HCT116 (cell line): ENCODE measurements at regions not wholly inside any gene's neighbourhood (a gene's known extent, or its start where the extent isn't known, plus 50 kb on each side); places are given as distances from the start of the nearest gene placed in this dataset.

Experiments used
- ATAC-seq: fragments of 200-7000 bp; cut with Tn5 transposase; 2 replicates; pipeline ENCODE4 v1.9.1; 2020; ENCODE audit warnings: mild to moderate bottlenecking, moderate library complexity
- BruUV-seq: library from RNA; stranded (reverse); fragments of 400-500 nt; replicated peaks from 2 replicates; lab custom pipeline; 2021; lab: Mats Ljungman, UMichigan
- CTCF ChIA-PET: fragments of 300-600 bp; sonication (Branson Sonifier 250); formaldehyde crosslinking; loops from one replicate; lab custom pipeline; 2021; ENCODE audit warnings: antibody characterized with exemption; lab: Charles Lee
- POLR2A ChIA-PET: fragments of 300-600, 350-600 bp; sonication (Branson Sonifier 250); formaldehyde crosslinking; loops from one replicate; lab custom pipeline; 2021; ENCODE audit warnings: antibody characterized with exemption; lab: Charles Lee
- RAD21 ChIA-PET, 2 experiments: fragments of 300-600 bp; sonication (Branson Sonifier 250); formaldehyde crosslinking; loops; one replicate each; lab custom pipeline; 2023; ENCODE audit warnings: low total read pairs in 2 of 2; ENCODE audit not compliant: uncharacterized antibody in 2 of 2, unreplicated experiment in 2 of 2, low non-redundant PET in 1 of 2; lab: Charles Lee
- DNase-seq: peaks from one replicate; pipeline ENCODE4 v3.0.0-alpha.2; 2010; ENCODE audit warnings: low read depth, low spot score
- H2AFZ ChIP-seq: fragments of 200-600 bp; shearing (Covaris generic), sonication (generic); 2 replicates; pipeline ENCODE4 v1.6.1; 2017; ENCODE audit warnings: low read depth, mixed run types, mixed read lengths, antibody characterized with exemption, low read length; ENCODE audit not compliant: poor library complexity, severe bottlenecking
- H3K27ac ChIP-seq: 2 replicates; pipeline ENCODE4 v1.5.1; 2012; ENCODE audit warnings: low read depth, low read length
- H3K27me3 ChIP-seq: fragments of 200-600 bp; sonication (generic); 2 replicates; pipeline ENCODE4 v1.6.1; 2016; ENCODE audit warnings: mixed run types, low read length, mixed read lengths; ENCODE audit not compliant: insufficient read depth
- H3K36me3 ChIP-seq, 2 experiments: fragments of 200-500 bp in 1 of 2; fragments of 200-600 bp in 1 of 2; sonication (Bioruptor generic) in 1 of 2; sonication (generic) in 1 of 2; 2 replicates each; pipeline versions ENCODE4 v1.5.1 to v1.6.1; 2014 to 2016; ENCODE audit warnings: low read length in 2 of 2, inconsistent platforms in 1 of 2, mixed read lengths in 1 of 2, mixed run types in 1 of 2; ENCODE audit not compliant: insufficient read depth in 2 of 2, control insufficient read depth in 1 of 2
- H3K4me1 ChIP-seq, 2 experiments: fragments of 200-600 bp in 1 of 2; sonication (generic) in 1 of 2; 2 replicates each; pipeline versions ENCODE4 v1.5.1 to v1.6.1; 2012 to 2017; ENCODE audit warnings: low read length in 2 of 2, inconsistent platforms in 1 of 2, mild to moderate bottlenecking in 1 of 2, mixed read lengths in 1 of 2, mixed run types in 1 of 2, moderate library complexity in 1 of 2; ENCODE audit not compliant: insufficient read depth in 2 of 2, control insufficient read depth in 1 of 2
- H3K4me2 ChIP-seq: fragments of 200-600 bp; sonication (generic); 2 replicates; pipeline ENCODE4 v1.6.1; 2017; ENCODE audit warnings: mixed run types, low read length, mixed read lengths
- H3K4me3 ChIP-seq, 2 experiments: fragments of 200-600 bp in 1 of 2; sonication (generic) in 1 of 2; replicated peaks in 1 of 2; 2 replicates each; pipeline ENCODE4 v1.5.1; 2011 to 2016; ENCODE audit warnings: low read length in 2 of 2, control low read depth in 1 of 2, low read depth in 1 of 2, mild to moderate bottlenecking in 1 of 2, mixed read lengths in 1 of 2, mixed run types in 1 of 2
- H3K79me2 ChIP-seq: fragments of 200-600 bp; sonication (generic); 2 replicates; pipeline ENCODE4 v1.6.1; 2017; ENCODE audit warnings: mild to moderate bottlenecking, mixed run types, low read length, moderate library complexity, mixed read lengths; ENCODE audit not compliant: insufficient read depth
- H3K9ac ChIP-seq: fragments of 200-600 bp; sonication (generic); 2 replicates; pipeline ENCODE4 v1.6.1; 2016; ENCODE audit warnings: low read length, mixed read lengths
- H3K9me2 ChIP-seq: fragments of 200-600 bp; sonication (generic), shearing (Covaris generic); 2 replicates; pipeline ENCODE4 v1.6.1; 2017; ENCODE audit warnings: mixed run types, mild to moderate bottlenecking, moderate library complexity; ENCODE audit not compliant: insufficient read depth
- H3K9me3 ChIP-seq, 2 experiments: fragments of 200-500 bp in 1 of 2; fragments of 200-600 bp in 1 of 2; sonication (Bioruptor generic) in 1 of 2; sonication (generic) in 1 of 2; 2 replicates each; pipeline ENCODE4 v1.6.1; 2014 to 2017; ENCODE audit warnings: low read length in 2 of 2, mixed read lengths in 2 of 2, inconsistent platforms in 1 of 2, low read depth in 1 of 2, mild to moderate bottlenecking in 1 of 2, mixed run types in 1 of 2, moderate library complexity in 1 of 2; ENCODE audit not compliant: control insufficient read depth in 1 of 2, insufficient read depth in 1 of 2
- H4K20me1 ChIP-seq: fragments of 200-600 bp; sonication (generic), shearing (Covaris generic); 2 replicates; pipeline ENCODE4 v1.6.1; 2017; ENCODE audit warnings: mixed run types, mild to moderate bottlenecking, moderate library complexity; ENCODE audit not compliant: insufficient read depth
- CBX3 ChIP-seq: IDR thresholded peaks from 2 replicates; pipeline ENCODE4 v1.6.1; 2012; ENCODE audit warnings: low read depth
- CTCF ChIP-seq, 3 experiments: fragments of 200-600 bp in 1 of 3; sonication (generic) in 1 of 3; IDR thresholded peaks in 2 of 3; conservative IDR thresholded peaks in 1 of 3; 2 replicates each; pipeline ENCODE4 v1.5.1; 2012 to 2017; ENCODE audit warnings: low read depth in 2 of 3, low read length in 2 of 3, antibody characterized with exemption in 1 of 3, borderline replicate concordance in 1 of 3, control low read depth in 1 of 3, mild to moderate bottlenecking in 1 of 3, mixed read lengths in 1 of 3, mixed run types in 1 of 3, moderate library complexity in 1 of 3; ENCODE audit not compliant: insufficient read depth in 1 of 3
- JUND ChIP-seq: IDR thresholded peaks from 2 replicates; pipeline ENCODE4 v1.6.1; 2012
- RAD21 ChIP-seq: IDR thresholded peaks from 2 replicates; pipeline ENCODE4 v1.6.1; 2012; ENCODE audit warnings: low read depth, mild to moderate bottlenecking
- SRF ChIP-seq: IDR thresholded peaks from 2 replicates; pipeline ENCODE4 v1.6.1; 2012; ENCODE audit warnings: low read depth
- ZBTB33 ChIP-seq: IDR thresholded peaks from 2 replicates; pipeline ENCODE4 v1.6.1; 2011; ENCODE audit warnings: mild to moderate bottlenecking, low read length, moderate library complexity; ENCODE audit not compliant: insufficient replicate concordance; ENCODE audit errors: extremely low read depth
- intact Hi-C: fragments of 100-400 bp; cut with micrococcal nuclease; formaldehyde crosslinking; loops from 2 replicates; pipeline ENCODE4 v1.10.0; 2022
- TF ChIP-seq, protein P1 (sequence below): IDR thresholded peaks from 2 replicates; pipeline ENCODE4 v1.6.1; 2012

DNA sequence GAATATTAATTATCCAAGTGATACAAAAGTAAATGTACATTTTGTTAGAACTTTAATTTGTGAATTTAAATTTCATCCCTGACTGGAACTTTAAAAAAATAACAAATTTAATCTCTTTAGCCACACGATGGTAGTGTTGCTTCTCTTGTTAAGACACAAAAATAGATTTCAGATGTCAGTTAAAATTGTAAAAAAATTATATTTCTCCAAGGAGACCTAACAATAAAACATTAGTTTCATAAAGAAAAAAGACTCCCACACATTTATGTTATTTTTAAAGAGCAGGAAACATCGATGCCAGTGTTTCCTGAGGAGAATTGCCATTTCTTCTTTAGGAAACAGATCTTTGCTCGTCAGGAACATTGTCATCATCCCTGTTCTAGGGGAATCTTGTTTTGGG lies 74.0 kb upstream of the DEPDC1 start:
- H3K27me3 ChIP-seq = no peaks in the 10 kb centered on the region
- no peaks in the 10 kb centered on the region for H3K79me2 ChIP-seq
- BruUV-seq = no TSS peak
- no peak overlapping the region for H3K9ac ChIP-seq
- no peaks in the 10 kb centered on the region for H3K9me3 ChIP-seq
- H3K36me3 ChIP-seq = no peaks in the 10 kb centered on the region
- no peak for TF ChIP-seq CBX3
- TF ChIP-seq RAD21 = peak; percentile 20; the same call in 1 of the 2 replicates
- H2AFZ ChIP-seq = no peak overlapping the region
- ChIA-PET POLR2A (no interaction called here), CTCF (no interaction called here), RAD21 (no interaction called here)
- DNase-seq = no peak
- H3K27ac ChIP-seq = no peak overlapping the region
- ATAC-seq = no peak
- no peaks in the 10 kb centered on the region for H3K9me2 ChIP-seq
- no peak overlapping the region for H3K4me3 ChIP-seq
- intact Hi-C loops = no loop called here
- no peaks in the 10 kb centered on the region for H4K20me1 ChIP-seq
- H3K4me2 ChIP-seq = no peak overlapping the region
- no peaks in the 10 kb centered on the region for H3K4me1 ChIP-seq

DNA sequence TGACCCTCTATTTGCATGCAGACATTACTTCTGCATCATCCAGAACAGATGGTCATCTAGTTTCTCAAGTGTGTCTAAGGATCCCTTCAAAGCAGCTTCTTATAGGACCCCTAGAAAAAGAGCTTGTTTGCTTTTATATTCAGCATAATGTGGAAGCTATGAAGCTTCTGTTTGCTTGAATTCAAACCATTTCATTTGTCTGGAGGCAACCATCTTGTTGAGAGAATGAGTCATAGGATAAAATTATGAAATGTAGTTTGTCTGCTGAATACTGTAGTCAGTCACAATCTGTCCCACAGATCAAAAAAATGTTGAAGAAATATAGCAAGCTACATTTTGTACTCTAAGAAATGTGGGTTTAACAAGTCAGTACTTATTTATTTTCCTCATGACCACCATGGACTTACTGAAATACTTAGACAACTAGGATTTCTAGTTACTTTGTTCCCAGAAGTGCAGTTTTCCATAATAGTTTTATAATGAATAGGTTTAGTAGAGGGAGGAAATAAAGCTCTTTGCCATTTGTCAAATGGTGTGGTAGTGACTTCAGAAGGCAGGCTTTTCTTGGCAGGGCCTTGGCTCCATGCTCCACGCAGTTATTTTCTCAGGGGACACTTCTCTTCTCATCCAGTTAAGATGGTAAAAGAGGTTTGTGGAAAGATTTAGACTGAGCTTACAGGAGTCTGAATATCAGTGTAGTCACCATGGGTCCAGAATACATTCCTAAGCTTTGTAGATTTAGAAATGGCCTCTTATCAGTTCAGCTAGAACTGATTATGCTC lies 74.8 kb upstream of the DEPDC1 start:
- Histone ChIP-seq H3K27me3 (no peaks in the 10 kb centered on the region), H3K79me2 (no peaks in the 10 kb centered on the region), H2AFZ (peak overlapping the region; percentile 26), H3K9me3 (no peaks in the 10 kb centered on the region)
- DNase-seq = no peak
- TF ChIP-seq CBX3 (no peak), CTCF (IDR thresholded peaks at IDR 0.05 in 2 of 3, conservative IDR thresholded peaks at IDR 0.05 in 1 of 3; ENCODE audit: borderline replicate concordance in 1 of 3, insufficient read depth in 1 of 3, low read depth in 2 of 3, low read length in 2 of 3) (no peak), SRF (no peak), JUND (no peak), ZBTB33 (no peak), RAD21 (no peak)
- TF ChIP-seq, protein P1, sequence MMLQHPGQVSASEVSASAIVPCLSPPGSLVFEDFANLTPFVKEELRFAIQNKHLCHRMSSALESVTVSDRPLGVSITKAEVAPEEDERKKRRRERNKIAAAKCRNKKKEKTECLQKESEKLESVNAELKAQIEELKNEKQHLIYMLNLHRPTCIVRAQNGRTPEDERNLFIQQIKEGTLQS = no peak
- TF ChIP-seq, all 23 proteins: peak for 0
- no peaks in the 10 kb centered on the region for H3K36me3 ChIP-seq
- ChIA-PET POLR2A (no interaction called here), CTCF (no interaction called here), RAD21 (no interaction called here)
- no peaks in the 10 kb centered on the region for H4K20me1 ChIP-seq
- H3K9me2 ChIP-seq = no peaks in the 10 kb centered on the region
- no peaks in the 10 kb centered on the region for H3K4me1 ChIP-seq
- no peak overlapping the region for H3K4me3 ChIP-seq
- BruUV-seq = no TSS peak
- ATAC-seq = no peak
- no peak overlapping the region for H3K4me2 ChIP-seq
- intact Hi-C loops = no loop called here
- no peak overlapping the region for H3K27ac ChIP-seq
- H3K9ac ChIP-seq = no peak overlapping the region
